Uterus (tissue), 3 donors: ENCODE measurements at regions not wholly inside any gene's neighbourhood (a gene's known extent, or its start where the extent isn't known, plus 50 kb on each side); places are given as distances from the start of the nearest gene placed in this dataset. TPM values are rescaled to one million over a fixed set of nuclear protein-coding genes. Genes with fewer than 3 reads are reported as not detected.

ENCODE experiments used
- DNase-seq, 2 donors: peaks; one replicate each; pipeline ENCODE4 v3.0.0-alpha.2; 2019 to 2020
- H3K27ac ChIP-seq, 2 donors: fragments of 200-600 bp; sonication (generic); 1 replicate in 1 of 2; 2 replicates in 1 of 2; pipeline ENCODE4 v1.5.1; 2016 to 2018
- H3K27me3 ChIP-seq, 2 donors: fragments of 200-600 bp; sonication (generic); one replicate each; pipeline ENCODE4 v1.5.1; 2018 to 2019; ENCODE audit warnings: control low read depth in 1 of 2
- H3K36me3 ChIP-seq, 2 donors: fragments of 200-600 bp; sonication (generic); one replicate each; pipeline ENCODE4 v1.5.1; 2019; ENCODE audit warnings: control low read depth in 1 of 2
- H3K4me1 ChIP-seq, 2 donors: fragments of 200-600 bp; sonication (generic); one replicate each; pipeline ENCODE4 v1.5.1; 2018 to 2019; ENCODE audit warnings: control low read depth in 1 of 2
- H3K4me3 ChIP-seq, 2 donors: fragments of 200-600 bp; sonication (generic); 1 replicate in 1 of 2; 2 replicates in 1 of 2; pipeline ENCODE4 v1.5.1; 2018 to 2019; ENCODE audit warnings: mild to moderate bottlenecking in 1 of 2
- H3K9me3 ChIP-seq, 2 donors: fragments of 200-600 bp; sonication (generic); one replicate each; pipeline ENCODE4 v1.5.1; 2019; ENCODE audit warnings: control low read depth in 1 of 2
- CTCF ChIP-seq, 4 experiments: fragments of 200-600 bp in 2 of 4; fragments of 450-650 bp in 2 of 4; sonication (generic) in 2 of 4; IDR thresholded peaks; one replicate each; pipeline ENCODE4 v1.5.1; 2016 to 2019; ENCODE audit warnings: antibody characterized with exemption in 4 of 4, mild to moderate bottlenecking in 2 of 4, moderate library complexity in 1 of 4
- POLR2A ChIP-seq, 2 donors: fragments of 450-650 bp; IDR thresholded peaks; one replicate each; pipeline ENCODE4 v1.6.1; 2016; ENCODE audit warnings: antibody characterized with exemption in 2 of 2, mild to moderate bottlenecking in 1 of 2, moderate library complexity in 1 of 2
- intact Hi-C: fragments of 100-400 bp; cut with DNase I; formaldehyde crosslinking; loops from one replicate; pipeline ENCODE4 v1.15.1; 2023; ENCODE audit warnings: low total_unique reads
- small RNA-seq: library from RNA; depleted of rRNA; stranded (forward); fragments of <200 nt; gene quantifications from one replicate; pipeline ENCODE3, GENCODE V24; 2016
- donor health status: DM: yes; HTN: yes; CAD: no.

- intact Hi-C loops = no loop called here
- no peak for TF ChIP-seq CTCF (IDR thresholded peaks at IDR 0.05)
- no peak for DNase-seq
- H3K27ac ChIP-seq = no peak overlapping the region
- H3K27me3 ChIP-seq = no peaks in the 10 kb centered on the region
- H3K9me3 ChIP-seq = no peaks in the 10 kb centered on the region
- H3K4me3 ChIP-seq = no peak overlapping the region
- H3K4me1 ChIP-seq = no peaks in the 10 kb centered on the region
- H3K36me3 ChIP-seq = no peaks in the 10 kb centered on the region
These were observed 61.0 kb upstream of the KCNJ3 start for GRCh38 chr2:154637456-154637855.

GRCh38 chr2:154638783-154639182, 59.7 kb upstream of the KCNJ3 start:
- H3K27me3 ChIP-seq = no peaks in the 10 kb centered on the region
- H3K9me3 ChIP-seq = no peaks in the 10 kb centered on the region
- no peak overlapping the region for H3K27ac ChIP-seq
- H3K4me1 ChIP-seq = no peaks in the 10 kb centered on the region
- no peaks in the 10 kb centered on the region for H3K36me3 ChIP-seq
- H3K4me3 ChIP-seq = no peak overlapping the region
- no peak for DNase-seq
- intact Hi-C loops = no loop called here
- TF ChIP-seq POLR2A (IDR thresholded peaks at IDR 0.05) = no peak
- TF ChIP-seq CTCF (IDR thresholded peaks at IDR 0.05) = no peak

- no peaks in the 10 kb centered on the region for H3K9me3 ChIP-seq
- no peak overlapping the region for H3K27ac ChIP-seq
- TF ChIP-seq POLR2A (IDR thresholded peaks at IDR 0.05) = no peak
- TF ChIP-seq CTCF (IDR thresholded peaks at IDR 0.05) = no peak
- intact Hi-C loops = no loop called here
- no peak overlapping the region for H3K4me3 ChIP-seq
- DNase-seq = no peak
- no peaks in the 10 kb centered on the region for H3K36me3 ChIP-seq
- H3K4me1 ChIP-seq = no peaks in the 10 kb centered on the region
- H3K27me3 ChIP-seq = no peaks in the 10 kb centered on the region
These were observed 58.5 kb upstream of the KCNJ3 start for GRCh38 chr2:154640000-154640399.

Small RNAs in the stretch of these regions (small RNA-seq; reads per million reads assigned to genes)
- not detected for gene RNA5SP107
